Activated naive CD4-positive, alpha-beta T cell treated with anti-CD3 and anti-CD28 coated beads for 36 hours (primary cell): ENCODE measurements at regions not wholly inside any gene's neighbourhood (a gene's known extent, or its start where the extent isn't known, plus 50 kb on each side); places are given as distances from the start of the nearest gene placed in this dataset.

Experiments
- CTCF ChIA-PET: fragments of 350-600 bp; sonication (Branson Sonifier 250); formaldehyde crosslinking; loops from one replicate; lab custom pipeline; 2021; ENCODE audit warnings: antibody characterized with exemption; lab: Charles Lee
- DNase-seq: peaks from one replicate; pipeline ENCODE4 v3.0.0-alpha.2; 2020
- H3K27ac Mint-ChIP-seq: one replicate; pipeline ENCODE4 v1.8.0; 2021; ENCODE audit warnings: mild to moderate bottlenecking, mixed read lengths
- H3K27me3 Mint-ChIP-seq: one replicate; pipeline ENCODE4 v1.8.0; 2021; ENCODE audit warnings: low read depth, mixed read lengths
- H3K36me3 Mint-ChIP-seq: one replicate; pipeline ENCODE4 v1.8.0; 2021; ENCODE audit warnings: low read depth, mixed read lengths
- H3K4me1 Mint-ChIP-seq: one replicate; pipeline ENCODE4 v1.8.0; 2021; ENCODE audit warnings: low read depth, mixed read lengths
- H3K4me3 Mint-ChIP-seq: one replicate; pipeline ENCODE4 v1.8.0; 2021; ENCODE audit warnings: mild to moderate bottlenecking, moderate library complexity, mixed read lengths
- H3K9me3 Mint-ChIP-seq: one replicate; pipeline ENCODE4 v1.8.0; 2021; ENCODE audit warnings: mixed read lengths
- intact Hi-C: fragments of 100-400 bp; cut with micrococcal nuclease; formaldehyde crosslinking; loops from one replicate; pipeline ENCODE4 v1.15.1; 2023

DNA sequence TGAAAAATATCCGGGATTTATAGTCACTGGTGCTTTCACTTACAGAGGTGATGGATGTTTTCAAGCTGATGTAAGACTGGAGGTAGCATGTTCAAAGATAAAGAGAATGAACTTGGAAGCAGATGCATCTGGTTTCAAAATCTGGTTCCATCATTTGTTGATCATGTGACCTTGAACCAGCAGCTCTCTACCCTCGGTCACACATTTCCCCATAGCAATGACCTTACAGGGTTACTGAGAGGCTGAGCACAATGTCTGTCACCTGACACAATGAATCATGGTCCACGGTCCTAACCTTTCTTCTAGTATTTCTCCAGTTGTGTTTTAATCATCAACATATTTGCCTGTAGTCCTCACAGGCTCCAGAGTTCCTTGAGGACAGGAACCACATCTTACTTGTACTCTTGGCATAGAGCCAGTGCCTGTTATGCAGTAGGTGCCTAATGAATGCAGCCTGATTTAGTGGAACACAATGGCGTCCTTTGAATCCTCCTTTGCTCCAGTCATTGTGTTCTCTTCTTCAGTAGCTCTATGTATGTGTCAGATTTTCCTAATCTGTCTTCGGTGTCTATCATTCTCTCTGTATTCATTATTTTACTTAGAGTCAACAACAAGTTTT is 667.3 kb downstream of the PTPRU start:
- intact Hi-C loops = no loop called here
- H3K9me3 Mint-ChIP-seq = no peaks in the 10 kb centered on the region
- no peaks in the 10 kb centered on the region for H3K36me3 Mint-ChIP-seq
- no peak for DNase-seq
- H3K4me1 Mint-ChIP-seq = no peaks in the 10 kb centered on the region
- peaks cover 22% of the 10 kb centered on the region for H3K27me3 Mint-ChIP-seq
- H3K4me3 Mint-ChIP-seq = no peak overlapping the region
- CTCF ChIA-PET = no interaction called here
- H3K27ac Mint-ChIP-seq = no peak overlapping the region

DNA sequence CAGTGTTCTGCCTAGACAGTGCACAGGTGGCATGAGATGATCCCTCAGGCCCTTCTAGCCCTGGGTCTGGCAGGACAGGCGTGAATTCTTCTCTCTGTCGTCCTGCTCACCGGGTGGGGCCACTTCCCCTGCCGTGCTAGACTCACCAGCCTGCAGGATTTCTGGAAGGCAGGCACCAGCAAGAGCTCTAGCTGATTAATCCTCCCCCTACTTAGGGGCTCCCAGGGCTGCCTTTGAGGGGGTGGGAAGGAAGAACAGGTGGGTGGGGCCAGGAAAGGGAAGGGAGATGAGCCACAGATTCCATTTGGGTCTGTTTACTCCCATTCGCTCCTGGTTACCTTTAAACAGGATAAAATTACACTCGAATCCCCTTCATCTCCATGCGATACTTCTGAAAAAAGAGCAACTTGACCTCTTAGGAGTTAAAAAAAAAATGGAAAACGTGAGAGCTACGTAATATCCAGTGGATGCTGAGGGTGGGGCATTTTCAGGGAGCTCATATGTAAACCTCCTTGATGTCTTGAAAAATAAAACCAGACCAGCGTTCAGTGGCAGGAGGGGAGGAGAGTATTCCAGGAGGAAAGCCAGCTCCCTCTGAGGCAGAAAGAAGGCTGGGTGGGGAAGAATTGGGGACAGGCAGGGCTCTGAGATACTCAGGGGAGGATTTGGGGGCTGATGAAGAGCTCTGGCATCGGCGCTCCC is 665.5 kb downstream of the PTPRU start:
- no peaks in the 10 kb centered on the region for H3K4me1 Mint-ChIP-seq
- intact Hi-C loops = no loop called here
- no peak overlapping the region for H3K4me3 Mint-ChIP-seq
- H3K27ac Mint-ChIP-seq = no peak overlapping the region
- H3K27me3 Mint-ChIP-seq = peaks cover 17% of the 10 kb centered on the region
- DNase-seq = no peak
- no peaks in the 10 kb centered on the region for H3K9me3 Mint-ChIP-seq
- CTCF ChIA-PET = interaction anchor here (0.6 kb wide), 1 partner anchor 34 kb away, joined by 3 read pairs; no protein-coding TSS in a partner anchor
- no peaks in the 10 kb centered on the region for H3K36me3 Mint-ChIP-seq

DNA sequence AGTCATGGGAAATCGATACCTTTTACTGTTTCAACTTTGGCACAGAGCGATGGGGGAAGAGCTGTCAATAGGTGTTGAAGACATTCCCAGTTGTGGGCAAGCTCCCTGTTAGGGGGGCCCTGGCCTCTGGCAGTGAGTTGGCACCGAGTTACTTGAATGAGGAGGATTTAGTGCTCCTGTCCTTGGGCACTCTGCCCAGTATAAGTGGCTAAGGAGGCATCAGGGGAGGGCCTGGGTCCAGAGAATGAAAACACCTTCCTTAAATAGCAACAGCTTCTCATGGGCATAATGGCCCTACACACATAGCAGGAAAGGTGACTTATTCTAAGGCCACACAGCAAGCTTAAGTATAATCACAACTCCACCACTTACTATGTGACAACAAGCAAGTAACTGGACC is 664.4 kb downstream of the PTPRU start:
- no peak for DNase-seq
- H3K9me3 Mint-ChIP-seq = no peaks in the 10 kb centered on the region
- H3K27me3 Mint-ChIP-seq = peaks cover 18% of the 10 kb centered on the region
- H3K4me3 Mint-ChIP-seq = no peak overlapping the region
- H3K4me1 Mint-ChIP-seq = no peaks in the 10 kb centered on the region
- intact Hi-C loops = no loop called here
- no peak overlapping the region for H3K27ac Mint-ChIP-seq
- CTCF ChIA-PET = no interaction called here
- no peaks in the 10 kb centered on the region for H3K36me3 Mint-ChIP-seq

DNA sequence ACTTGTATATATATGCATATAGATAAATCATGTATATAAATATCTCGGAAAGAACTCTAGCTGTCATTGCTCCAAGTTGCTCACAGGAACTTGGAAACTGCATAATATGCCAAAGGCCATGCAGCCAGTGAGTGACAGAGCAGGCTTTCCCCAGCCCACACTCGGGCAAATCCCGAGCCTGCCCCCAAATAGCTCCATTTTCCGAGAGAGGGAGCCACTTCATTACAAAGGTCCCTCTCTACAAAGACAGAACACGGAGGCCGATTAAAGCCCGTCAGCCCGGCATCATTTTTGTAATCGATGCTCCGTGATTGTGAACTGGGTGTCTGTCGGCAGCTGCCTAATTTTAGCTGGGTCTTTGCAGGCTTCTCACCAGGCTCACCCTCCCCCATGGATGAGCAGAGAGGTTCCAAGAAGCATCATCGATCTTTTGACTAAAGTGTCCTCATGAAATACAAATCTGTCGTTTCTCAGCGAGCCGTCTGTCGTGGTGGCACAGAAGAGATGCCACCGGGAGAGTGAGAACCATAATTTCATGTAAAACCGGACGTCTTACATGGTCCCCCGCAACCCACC is 663.9 kb downstream of the PTPRU start:
- no peak overlapping the region for H3K4me3 Mint-ChIP-seq
- no peak overlapping the region for H3K27ac Mint-ChIP-seq
- DNase-seq = no peak
- peaks cover 23% of the 10 kb centered on the region for H3K27me3 Mint-ChIP-seq
- H3K36me3 Mint-ChIP-seq = no peaks in the 10 kb centered on the region
- no peaks in the 10 kb centered on the region for H3K9me3 Mint-ChIP-seq
- intact Hi-C loops = no loop called here
- no peaks in the 10 kb centered on the region for H3K4me1 Mint-ChIP-seq
- CTCF ChIA-PET = no interaction called here

DNA sequence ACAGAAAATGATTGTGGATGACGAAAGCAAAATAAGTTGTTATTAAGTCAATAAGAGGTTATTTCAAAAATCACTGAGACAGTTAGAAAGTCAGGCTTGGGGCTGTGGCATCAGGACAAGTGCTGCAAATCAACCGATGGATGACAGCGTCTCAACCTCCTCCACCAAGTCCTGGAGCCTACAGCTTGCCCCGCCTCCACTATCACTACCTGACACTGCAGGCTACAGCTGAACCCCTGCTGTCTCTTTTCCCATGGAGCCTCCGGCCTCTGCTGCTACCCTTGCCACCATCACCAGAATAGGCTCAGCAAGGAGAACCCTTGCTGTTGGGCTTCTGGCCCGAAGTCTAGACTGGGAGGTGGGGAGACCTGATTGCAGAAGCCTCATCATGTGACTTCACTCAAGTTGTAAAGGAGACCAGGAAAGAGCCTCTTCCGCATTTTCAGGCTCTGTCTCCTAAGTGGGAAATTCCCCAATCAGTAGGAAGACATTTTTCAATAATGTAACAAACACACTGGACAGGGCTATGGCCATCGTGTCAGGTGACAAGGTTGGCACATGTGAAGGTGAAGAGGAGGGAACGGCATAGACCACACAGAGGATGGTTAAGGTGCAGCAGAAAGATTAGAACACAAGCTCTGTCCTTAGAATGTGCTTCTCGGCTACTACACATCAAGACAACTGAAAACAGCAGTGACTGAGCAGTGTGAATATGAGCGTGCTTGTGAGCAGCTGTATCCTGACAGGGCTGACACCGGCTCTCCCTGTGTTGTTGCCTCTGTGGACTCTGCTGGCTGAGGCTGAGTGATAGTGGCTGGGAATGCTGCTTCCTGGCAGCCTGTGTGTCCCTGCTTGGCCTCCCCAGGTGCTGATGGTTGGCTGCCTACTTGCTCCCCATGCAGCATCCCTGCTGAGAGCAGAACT is 660.7 kb downstream of the PTPRU start:
- no peak overlapping the region for H3K27ac Mint-ChIP-seq
- no peaks in the 10 kb centered on the region for H3K9me3 Mint-ChIP-seq
- no peak for DNase-seq
- intact Hi-C loops = no loop called here
- no peak overlapping the region for H3K4me3 Mint-ChIP-seq
- no peaks in the 10 kb centered on the region for H3K4me1 Mint-ChIP-seq
- CTCF ChIA-PET = no interaction called here
- H3K36me3 Mint-ChIP-seq = no peaks in the 10 kb centered on the region
- H3K27me3 Mint-ChIP-seq = peaks cover 25% of the 10 kb centered on the region

DNA sequence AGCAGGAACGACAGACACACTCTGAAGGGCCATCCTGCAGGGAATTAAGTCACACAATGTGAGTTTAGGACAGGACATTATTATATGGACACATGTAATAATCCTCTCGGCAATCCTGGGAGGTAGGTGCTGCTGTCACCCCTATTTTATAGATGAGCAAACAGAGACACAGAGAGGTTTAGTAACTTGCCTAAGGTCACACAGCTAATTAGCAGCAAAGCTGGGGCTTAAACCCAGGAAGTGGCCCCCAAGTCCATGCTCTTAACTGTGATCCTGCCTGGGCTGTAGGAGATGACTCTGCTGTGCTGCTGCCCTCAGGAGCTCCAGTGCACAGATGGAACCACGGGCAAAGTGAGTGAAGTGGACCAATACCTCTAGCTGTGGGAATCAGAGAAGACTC is 660.0 kb downstream of the PTPRU start:
- Mint-ChIP-seq H3K4me3 (no peak overlapping the region), H3K9me3 (no peaks in the 10 kb centered on the region), H3K36me3 (no peaks in the 10 kb centered on the region), H3K27ac (no peak overlapping the region), H3K4me1 (no peaks in the 10 kb centered on the region), H3K27me3 (peaks cover 24% of the 10 kb centered on the region)
- DNase-seq = no peak
- CTCF ChIA-PET = no interaction called here
- intact Hi-C loops = no loop called here

DNA sequence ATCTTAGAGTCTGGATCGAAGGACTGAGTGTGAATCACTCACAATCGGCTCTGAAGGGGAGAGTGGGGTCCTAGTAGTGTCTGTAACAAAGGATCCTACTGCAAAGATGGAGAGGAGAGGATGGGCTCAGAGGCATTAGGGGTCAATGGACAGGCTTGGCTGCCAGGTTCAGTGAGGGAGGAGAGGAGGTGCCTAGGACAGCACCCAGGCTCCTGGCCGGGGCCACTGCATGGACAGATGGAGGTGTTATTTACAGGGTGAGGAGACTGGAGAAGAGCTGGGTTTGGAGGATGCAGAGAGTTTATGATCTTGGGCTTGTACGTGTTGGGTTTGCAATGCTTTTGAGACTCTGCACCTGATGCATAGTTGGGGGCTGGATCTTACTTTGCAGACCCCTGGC is 658.9 kb downstream of the PTPRU start:
- no peaks in the 10 kb centered on the region for H3K36me3 Mint-ChIP-seq
- H3K9me3 Mint-ChIP-seq = no peaks in the 10 kb centered on the region
- no peaks in the 10 kb centered on the region for H3K4me1 Mint-ChIP-seq
- no peak for DNase-seq
- CTCF ChIA-PET = no interaction called here
- no peak overlapping the region for H3K27ac Mint-ChIP-seq
- H3K4me3 Mint-ChIP-seq = no peak overlapping the region
- H3K27me3 Mint-ChIP-seq = peaks cover 24% of the 10 kb centered on the region
- intact Hi-C loops = no loop called here

DNA sequence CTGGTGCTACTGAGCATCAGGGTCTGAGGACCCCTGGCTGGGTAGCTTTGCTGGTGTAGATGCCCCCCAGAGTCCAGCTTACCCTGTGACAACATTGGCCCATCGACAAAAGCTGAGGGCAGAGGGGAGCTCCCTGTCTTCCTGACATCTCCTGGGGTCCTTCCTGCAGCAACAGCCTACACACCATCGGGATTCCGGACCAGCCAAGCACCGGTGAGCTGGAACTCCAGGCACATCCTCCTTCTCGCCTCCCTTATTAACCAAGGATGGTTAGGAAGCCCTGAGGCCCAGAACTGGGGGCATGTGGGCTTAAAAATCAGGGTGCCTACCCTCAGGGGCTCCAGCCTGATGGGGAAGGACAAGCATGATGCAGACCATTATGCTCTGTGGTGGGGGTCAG is 658.0 kb downstream of the PTPRU start:
- Mint-ChIP-seq H3K4me1 (no peaks in the 10 kb centered on the region), H3K27me3 (peaks cover 24% of the 10 kb centered on the region), H3K36me3 (no peaks in the 10 kb centered on the region), H3K27ac (no peak overlapping the region), H3K9me3 (no peaks in the 10 kb centered on the region), H3K4me3 (no peak overlapping the region)
- intact Hi-C loops = no loop called here
- CTCF ChIA-PET = no interaction called here
- DNase-seq = no peak

DNA sequence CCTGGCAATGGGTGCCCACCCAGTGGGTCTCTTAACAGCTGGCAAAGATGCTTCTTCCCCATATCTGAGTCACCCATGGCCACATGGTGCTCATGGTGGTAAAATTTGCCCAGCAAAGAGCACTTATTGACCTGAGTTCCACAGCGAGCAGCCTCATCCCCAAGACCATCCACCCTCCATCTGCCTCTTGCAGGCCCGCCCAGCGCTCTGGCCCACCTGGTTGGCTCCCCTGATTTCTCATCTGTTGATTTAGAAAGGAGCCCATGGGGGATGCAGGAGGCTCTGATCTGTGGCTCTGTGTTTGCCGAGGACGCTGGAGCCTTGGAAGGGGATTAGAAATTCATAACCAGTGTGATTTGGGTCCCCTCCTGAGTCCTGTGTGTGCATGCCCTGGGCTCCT is 657.5 kb downstream of the PTPRU start:
- CTCF ChIA-PET = no interaction called here
- H3K27ac Mint-ChIP-seq = no peak overlapping the region
- no peaks in the 10 kb centered on the region for H3K9me3 Mint-ChIP-seq
- intact Hi-C loops = no loop called here
- no peak overlapping the region for H3K4me3 Mint-ChIP-seq
- H3K36me3 Mint-ChIP-seq = no peaks in the 10 kb centered on the region
- no peaks in the 10 kb centered on the region for H3K4me1 Mint-ChIP-seq
- DNase-seq = no peak
- peaks cover 24% of the 10 kb centered on the region for H3K27me3 Mint-ChIP-seq

DNA sequence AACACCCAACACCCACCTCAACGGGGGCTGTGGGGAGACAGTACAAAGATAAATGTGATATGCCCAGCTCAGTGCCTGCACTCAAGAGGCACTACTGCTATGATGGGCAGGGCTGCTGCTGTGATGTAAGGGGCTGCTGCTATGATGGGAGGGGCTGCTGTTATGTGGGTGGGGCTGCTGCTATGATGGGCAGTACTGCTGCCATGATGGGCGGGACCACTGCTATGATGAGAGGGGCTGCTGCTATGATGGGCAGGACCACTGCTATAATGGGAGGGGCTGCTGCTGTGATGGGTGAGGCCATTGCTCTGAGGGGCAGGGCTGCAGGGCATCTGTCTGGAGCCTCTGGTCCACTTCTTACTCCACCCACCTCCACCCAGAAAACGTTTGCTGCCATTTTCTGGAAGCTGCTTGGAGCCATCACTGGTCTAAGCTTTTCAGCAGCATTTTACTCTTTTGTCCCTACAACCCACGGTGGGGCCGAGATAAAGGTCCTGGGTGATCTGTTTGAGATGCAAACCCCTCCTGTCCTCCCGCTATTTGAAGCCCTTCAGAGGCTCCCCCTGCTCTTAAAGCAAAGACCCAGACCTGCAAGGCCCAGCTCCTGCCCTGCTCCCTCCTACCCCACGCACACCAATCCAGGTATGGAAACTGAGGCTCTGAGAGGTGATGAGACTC is 656.9 kb downstream of the PTPRU start:
- H3K9me3 Mint-ChIP-seq = no peaks in the 10 kb centered on the region
- H3K36me3 Mint-ChIP-seq = no peaks in the 10 kb centered on the region
- no peaks in the 10 kb centered on the region for H3K4me1 Mint-ChIP-seq
- peaks cover 23% of the 10 kb centered on the region for H3K27me3 Mint-ChIP-seq
- no peak overlapping the region for H3K4me3 Mint-ChIP-seq
- intact Hi-C loops = no loop called here
- DNase-seq = no peak
- CTCF ChIA-PET = no interaction called here
- no peak overlapping the region for H3K27ac Mint-ChIP-seq

DNA sequence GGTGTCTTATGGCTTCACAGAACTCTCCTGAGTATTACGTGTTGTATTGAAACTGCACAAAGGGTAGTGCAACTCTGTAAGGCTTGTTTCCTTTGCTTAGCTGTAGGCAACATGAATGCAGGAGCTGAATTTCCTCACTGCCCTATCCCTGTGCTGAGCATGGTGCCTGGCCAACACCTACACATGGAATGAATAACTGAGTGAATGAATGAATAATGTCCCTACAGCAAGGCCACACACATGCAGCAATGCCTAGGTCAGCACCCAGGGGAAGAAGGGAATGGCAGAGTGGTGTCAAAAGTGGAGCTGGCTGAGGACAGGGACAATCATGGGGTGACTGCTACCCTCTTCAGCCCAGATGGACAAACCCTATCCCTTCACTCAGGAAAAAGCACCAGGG is 655.9 kb downstream of the PTPRU start:
- no peaks in the 10 kb centered on the region for H3K4me1 Mint-ChIP-seq
- no peak overlapping the region for H3K4me3 Mint-ChIP-seq

More for the DNA sequence above, 655.9 kb downstream of the PTPRU start:
- Mint-ChIP-seq H3K27ac (no peak overlapping the region), H3K27me3 (peaks cover 20% of the 10 kb centered on the region), H3K9me3 (no peaks in the 10 kb centered on the region), H3K36me3 (no peaks in the 10 kb centered on the region)
- DNase-seq = no peak
- intact Hi-C loops = no loop called here
- CTCF ChIA-PET = no interaction called here
